ENCODE measurements at regions not wholly inside any gene's neighbourhood (a gene's known extent, or its start where the extent isn't known, plus 50 kb on each side); places are given as distances from the start of the nearest gene placed in this dataset.

DNA sequence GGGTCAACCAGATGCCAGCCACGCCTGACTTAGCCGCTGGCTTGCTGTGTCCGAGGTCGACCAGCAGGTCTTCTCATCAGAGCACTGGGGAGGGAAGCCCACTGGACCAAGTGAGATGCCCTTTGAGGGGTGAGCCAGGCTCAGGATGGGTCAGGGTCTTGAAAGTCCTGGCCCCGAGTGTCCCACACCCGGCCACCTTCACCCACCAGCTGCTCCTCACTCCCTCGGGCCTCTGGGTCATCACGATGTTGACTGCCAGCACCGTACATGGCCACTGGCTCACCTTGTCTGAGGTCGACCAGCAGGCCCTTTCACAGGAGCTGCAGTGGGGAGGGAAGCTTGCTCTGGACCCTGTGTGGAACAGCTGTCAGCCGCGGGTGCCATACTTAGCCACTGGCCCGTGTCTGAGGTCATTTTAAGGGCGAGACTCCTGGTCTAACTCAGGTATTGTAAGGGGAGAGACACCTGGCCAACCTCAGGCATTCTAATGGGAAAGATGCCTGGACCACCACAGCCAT lies 1361.3 kb downstream of the UQCRFS1 start:
- no peaks in the 10 kb centered on the region for H3K36me3 ChIP-seq (ENCODE audit: control insufficient read depth in 4 of 4, insufficient read depth in 4 of 4, low read length in 3 of 4)
- CTCF ChIA-PET = no interaction called here
- H3K4me1 ChIP-seq (ENCODE audit: control extremely low read depth in 1 of 4, control insufficient read depth in 4 of 4, insufficient read depth in 4 of 4, low read length in 3 of 4) = no peaks in the 10 kb centered on the region
- no peak for DNase-seq
- WGBS (ENCODE audit: insufficient coverage) = 96% methylated on average over 14 of the region's 14 CpGs
- no peak overlapping the region for H3K4me3 ChIP-seq (ENCODE audit: control insufficient read depth in 1 of 7, extremely low read depth in 1 of 7, insufficient read depth in 4 of 7, low read depth in 2 of 7, low read length in 6 of 7)
- POLR2A ChIA-PET = no interaction called here
- no peak overlapping the region for H3K27ac ChIP-seq (ENCODE audit: insufficient read depth in 1 of 2, low read depth in 1 of 2, low read length in 2 of 2, poor library complexity in 1 of 2, severe bottlenecking in 2 of 2)
- H3K9me3 ChIP-seq (ENCODE audit: control extremely low read depth in 1 of 5, control insufficient read depth in 4 of 5, insufficient read depth in 2 of 5, low read depth in 1 of 5, low read length in 4 of 5) = peaks cover 3 to 61% (median 19%) of the 10 kb centered on the region in 5 experiments
- no peaks in the 10 kb centered on the region for H3K27me3 ChIP-seq (replicated peaks in 2 of 5; ENCODE audit: control insufficient read depth in 4 of 5, insufficient read depth in 5 of 5, low read length in 4 of 5)

DNA sequence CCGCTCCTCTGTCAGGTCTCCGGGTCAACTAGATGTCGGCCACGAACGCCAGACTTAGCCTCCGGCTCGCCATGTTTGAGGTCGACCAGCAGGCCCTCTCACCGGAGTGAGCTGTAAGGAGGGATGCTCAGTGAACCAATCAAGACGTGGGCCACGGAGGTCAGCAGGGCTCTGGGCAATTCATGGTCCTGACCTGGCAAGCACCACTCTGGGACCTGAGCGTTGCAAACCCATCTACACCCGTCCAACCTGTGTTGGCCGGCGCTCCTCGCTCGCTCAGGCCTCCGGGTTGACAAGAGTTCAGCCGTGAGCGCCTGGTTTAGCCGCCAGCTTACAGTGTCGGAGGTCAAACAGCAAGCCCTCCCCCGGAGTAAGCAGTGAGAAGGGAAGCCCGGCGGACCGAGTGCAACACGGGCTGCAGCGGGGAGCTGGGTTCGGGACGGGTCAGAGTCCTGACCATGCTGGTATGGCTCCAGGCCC lies 1361.9 kb downstream of the UQCRFS1 start:
- Histone ChIP-seq H3K4me3 (ENCODE audit: control insufficient read depth in 1 of 7, extremely low read depth in 1 of 7, insufficient read depth in 4 of 7, low read depth in 2 of 7, low read length in 6 of 7) (no peak overlapping the region), H3K4me1 (ENCODE audit: control extremely low read depth in 1 of 4, control insufficient read depth in 4 of 4, insufficient read depth in 4 of 4, low read length in 3 of 4) (no peaks in the 10 kb centered on the region), H3K36me3 (ENCODE audit: control insufficient read depth in 4 of 4, insufficient read depth in 4 of 4, low read length in 3 of 4) (no peaks in the 10 kb centered on the region), H3K27me3 (replicated peaks in 2 of 5; ENCODE audit: control insufficient read depth in 4 of 5, insufficient read depth in 5 of 5, low read length in 4 of 5) (no peaks in the 10 kb centered on the region), H3K27ac (ENCODE audit: insufficient read depth in 1 of 2, low read depth in 1 of 2, low read length in 2 of 2, poor library complexity in 1 of 2, severe bottlenecking in 2 of 2) (no peak overlapping the region), H3K9me3 (ENCODE audit: control extremely low read depth in 1 of 5, control insufficient read depth in 4 of 5, insufficient read depth in 2 of 5, low read depth in 1 of 5, low read length in 4 of 5) (peaks cover 3 to 67% (median 19%) of the 10 kb centered on the region in 5 experiments)
- DNase-seq = no peak
- 95% methylated on average over 24 of the region's 30 CpGs for WGBS (ENCODE audit: insufficient coverage)
- CTCF ChIA-PET = no interaction called here
- POLR2A ChIA-PET = no interaction called here

DNA sequence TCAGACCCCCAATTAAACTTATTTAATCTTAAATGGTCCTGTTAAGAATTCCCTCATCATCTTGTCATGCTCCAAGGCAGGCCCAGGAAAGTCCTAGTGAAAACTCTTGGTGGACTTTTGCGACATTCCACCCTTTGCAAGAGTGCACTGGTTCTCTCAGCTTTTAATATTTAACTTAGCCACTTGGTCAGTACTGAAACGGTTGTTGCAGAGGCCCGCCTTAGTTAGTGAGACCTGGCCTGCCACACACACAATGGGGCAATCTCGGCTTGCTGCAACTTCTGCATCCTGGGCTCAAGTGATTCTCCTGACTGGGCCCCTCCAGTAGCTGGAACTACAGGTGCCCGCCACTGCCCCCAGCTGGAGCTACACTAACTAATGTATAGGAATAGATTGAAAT lies 1366.0 kb downstream of the UQCRFS1 start:
- no peak for DNase-seq
- H3K27ac ChIP-seq (ENCODE audit: insufficient read depth in 1 of 2, low read depth in 1 of 2, low read length in 2 of 2, poor library complexity in 1 of 2, severe bottlenecking in 2 of 2) = no peak overlapping the region
- no peak overlapping the region for H3K4me3 ChIP-seq (ENCODE audit: control insufficient read depth in 1 of 7, extremely low read depth in 1 of 7, insufficient read depth in 4 of 7, low read depth in 2 of 7, low read length in 6 of 7)
- ChIA-PET POLR2A (interaction anchor here (0.6 kb wide), 1 partner anchor 720 kb away, joined by 3 read pairs; no protein-coding TSS in a partner anchor), CTCF (no interaction called here)
- no peaks in the 10 kb centered on the region for H3K27me3 ChIP-seq (replicated peaks in 2 of 5; ENCODE audit: control insufficient read depth in 4 of 5, insufficient read depth in 5 of 5, low read length in 4 of 5)
- no peaks in the 10 kb centered on the region for H3K4me1 ChIP-seq (ENCODE audit: control extremely low read depth in 1 of 4, control insufficient read depth in 4 of 4, insufficient read depth in 4 of 4, low read length in 3 of 4)
- peaks cover 3 to 68% (median 20%) of the 10 kb centered on the region in 5 experiments for H3K9me3 ChIP-seq (ENCODE audit: control extremely low read depth in 1 of 5, control insufficient read depth in 4 of 5, insufficient read depth in 2 of 5, low read depth in 1 of 5, low read length in 4 of 5)
- WGBS (ENCODE audit: insufficient coverage) = 84% methylated on average over 4 of the region's 5 CpGs
- H3K36me3 ChIP-seq (ENCODE audit: control insufficient read depth in 4 of 4, insufficient read depth in 4 of 4, low read length in 3 of 4) = no peaks in the 10 kb centered on the region

DNA sequence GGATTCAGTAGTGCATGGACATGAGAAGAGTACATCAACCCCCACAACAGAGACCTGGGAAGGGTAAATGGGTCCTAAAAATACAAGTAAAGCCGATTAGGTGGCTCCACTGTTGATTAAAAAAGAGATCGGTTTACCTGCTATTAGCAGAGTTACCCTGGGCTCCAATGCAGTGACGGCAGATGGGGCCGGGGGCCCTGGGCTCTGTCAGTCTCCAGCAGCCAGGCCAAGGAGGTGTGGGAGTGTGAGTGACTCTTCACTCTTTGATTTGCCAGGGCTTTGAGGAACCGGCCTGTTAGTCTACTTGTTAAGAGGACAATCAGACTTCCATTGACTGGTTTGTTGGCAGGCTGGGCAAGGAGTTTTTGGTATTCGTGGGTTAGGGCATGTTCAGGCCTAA lies 1368.7 kb downstream of the UQCRFS1 start:
- CTCF ChIA-PET = no interaction called here
- no peaks in the 10 kb centered on the region for H3K36me3 ChIP-seq (ENCODE audit: control insufficient read depth in 4 of 4, insufficient read depth in 4 of 4, low read length in 3 of 4)
- H3K4me1 ChIP-seq (ENCODE audit: control extremely low read depth in 1 of 4, control insufficient read depth in 4 of 4, insufficient read depth in 4 of 4, low read length in 3 of 4) = no peaks in the 10 kb centered on the region
- H3K27me3 ChIP-seq (replicated peaks in 2 of 5; ENCODE audit: control insufficient read depth in 4 of 5, insufficient read depth in 5 of 5, low read length in 4 of 5) = no peaks in the 10 kb centered on the region
- 85% methylated on average over 6 of the region's 6 CpGs for WGBS (ENCODE audit: insufficient coverage)
- POLR2A ChIA-PET = no interaction called here
- H3K9me3 ChIP-seq (ENCODE audit: control extremely low read depth in 1 of 5, control insufficient read depth in 4 of 5, insufficient read depth in 2 of 5, low read depth in 1 of 5, low read length in 4 of 5) = peaks cover 3 to 51% (median 9%) of the 10 kb centered on the region in 5 experiments
- H3K27ac ChIP-seq (ENCODE audit: insufficient read depth in 1 of 2, low read depth in 1 of 2, low read length in 2 of 2, poor library complexity in 1 of 2, severe bottlenecking in 2 of 2) = no peak overlapping the region
- no peak overlapping the region for H3K4me3 ChIP-seq (ENCODE audit: control insufficient read depth in 1 of 7, extremely low read depth in 1 of 7, insufficient read depth in 4 of 7, low read depth in 2 of 7, low read length in 6 of 7)
- DNase-seq = no peak

DNA sequence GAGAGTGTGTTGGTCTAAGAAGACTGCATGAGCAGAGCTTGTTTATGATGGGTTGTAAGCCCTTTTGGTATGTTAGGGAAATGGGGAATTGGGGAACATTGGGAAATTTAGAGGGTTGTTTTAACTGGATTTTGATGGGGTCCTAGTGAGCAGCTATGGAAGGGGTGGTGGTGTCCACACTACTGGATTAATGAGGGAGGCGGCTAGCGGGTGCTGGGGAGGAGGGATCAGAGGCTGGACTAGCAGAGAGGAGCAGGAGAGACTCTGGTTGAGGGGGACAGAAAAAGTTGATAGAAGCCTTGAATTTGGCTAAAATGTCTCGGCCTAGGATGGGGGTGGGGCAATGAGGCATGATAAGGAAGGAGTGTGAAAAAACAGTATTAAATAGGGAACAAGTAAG lies 1369.1 kb downstream of the UQCRFS1 start:
- ChIA-PET POLR2A (no interaction called here), CTCF (no interaction called here)
- WGBS (ENCODE audit: insufficient coverage) = 100% methylated on average over 3 of the region's 3 CpGs
- Histone ChIP-seq H3K4me1 (ENCODE audit: control extremely low read depth in 1 of 4, control insufficient read depth in 4 of 4, insufficient read depth in 4 of 4, low read length in 3 of 4) (no peaks in the 10 kb centered on the region), H3K9me3 (ENCODE audit: control extremely low read depth in 1 of 5, control insufficient read depth in 4 of 5, insufficient read depth in 2 of 5, low read depth in 1 of 5, low read length in 4 of 5) (peaks cover 3 to 47% (median 9%) of the 10 kb centered on the region in 5 experiments), H3K27me3 (replicated peaks in 2 of 5; ENCODE audit: control insufficient read depth in 4 of 5, insufficient read depth in 5 of 5, low read length in 4 of 5) (no peaks in the 10 kb centered on the region), H3K27ac (ENCODE audit: insufficient read depth in 1 of 2, low read depth in 1 of 2, low read length in 2 of 2, poor library complexity in 1 of 2, severe bottlenecking in 2 of 2) (no peak overlapping the region), H3K36me3 (ENCODE audit: control insufficient read depth in 4 of 4, insufficient read depth in 4 of 4, low read length in 3 of 4) (no peaks in the 10 kb centered on the region), H3K4me3 (ENCODE audit: control insufficient read depth in 1 of 7, extremely low read depth in 1 of 7, insufficient read depth in 4 of 7, low read depth in 2 of 7, low read length in 6 of 7) (no peak overlapping the region)
- DNase-seq = no peak

DNA sequence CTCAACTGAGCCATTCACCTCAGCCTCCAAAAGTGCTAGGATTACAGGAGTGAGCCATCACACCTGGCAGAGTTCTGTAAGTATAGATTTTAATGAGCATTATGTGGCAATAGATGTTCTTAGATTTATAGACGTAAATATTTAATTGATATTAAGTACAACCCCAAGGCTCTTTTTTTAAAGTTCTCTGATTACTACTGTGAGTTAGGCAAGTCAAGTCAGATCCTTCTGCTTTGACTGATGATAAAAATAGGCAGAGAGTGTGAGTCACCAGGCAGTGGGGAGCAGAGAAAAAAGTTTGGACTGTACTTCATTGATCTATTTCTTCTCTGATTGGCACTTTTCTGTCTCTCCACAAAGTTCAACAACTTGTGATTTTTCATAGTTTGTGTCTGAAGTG lies 1379.9 kb downstream of the UQCRFS1 start:
- Histone ChIP-seq H3K27me3 (replicated peaks in 2 of 5; ENCODE audit: control insufficient read depth in 4 of 5, insufficient read depth in 5 of 5, low read length in 4 of 5) (no peaks in the 10 kb centered on the region), H3K4me3 (ENCODE audit: control insufficient read depth in 1 of 7, extremely low read depth in 1 of 7, insufficient read depth in 4 of 7, low read depth in 2 of 7, low read length in 6 of 7) (no peak overlapping the region), H3K27ac (ENCODE audit: insufficient read depth in 1 of 2, low read depth in 1 of 2, low read length in 2 of 2, poor library complexity in 1 of 2, severe bottlenecking in 2 of 2) (no peak overlapping the region), H3K4me1 (ENCODE audit: control extremely low read depth in 1 of 4, control insufficient read depth in 4 of 4, insufficient read depth in 4 of 4, low read length in 3 of 4) (no peaks in the 10 kb centered on the region), H3K36me3 (ENCODE audit: control insufficient read depth in 4 of 4, insufficient read depth in 4 of 4, low read length in 3 of 4) (peaks cover 0 to 2% (median 0%) of the 10 kb centered on the region in 4 experiments), H3K9me3 (ENCODE audit: control extremely low read depth in 1 of 5, control insufficient read depth in 4 of 5, insufficient read depth in 2 of 5, low read depth in 1 of 5, low read length in 4 of 5) (peaks cover 0 to 17% (median 5%) of the 10 kb centered on the region in 5 experiments)
- POLR2A ChIA-PET = no interaction called here
- WGBS (ENCODE audit: insufficient coverage) = no CpG with 5 or more reads among the region's 1 CpG
- no peak for DNase-seq
- CTCF ChIA-PET = no interaction called here

DNA sequence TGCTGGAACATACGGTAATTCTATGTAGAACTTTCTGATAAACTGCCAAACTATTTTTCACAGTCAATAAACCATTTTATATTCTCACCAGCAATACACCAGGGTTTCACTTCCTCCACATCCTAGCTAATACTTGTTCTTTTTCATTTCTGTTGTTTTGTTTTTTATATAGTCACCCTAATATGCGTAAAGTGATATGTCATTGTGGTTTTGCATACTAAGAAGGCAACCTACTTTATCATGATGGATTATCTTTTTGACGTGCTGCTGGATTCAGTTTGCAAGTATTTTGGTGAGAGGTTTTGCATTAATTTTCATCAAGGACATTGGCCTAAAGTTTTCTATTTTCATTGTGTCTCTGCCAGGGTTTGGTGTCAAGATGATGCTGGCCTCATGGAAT lies 1384.1 kb downstream of the UQCRFS1 start:
- Histone ChIP-seq H3K9me3 (ENCODE audit: control extremely low read depth in 1 of 5, control insufficient read depth in 4 of 5, insufficient read depth in 2 of 5, low read depth in 1 of 5, low read length in 4 of 5) (peaks cover 0 to 17% (median 0%) of the 10 kb centered on the region in 5 experiments), H3K4me1 (ENCODE audit: control extremely low read depth in 1 of 4, control insufficient read depth in 4 of 4, insufficient read depth in 4 of 4, low read length in 3 of 4) (no peaks in the 10 kb centered on the region), H3K27ac (ENCODE audit: insufficient read depth in 1 of 2, low read depth in 1 of 2, low read length in 2 of 2, poor library complexity in 1 of 2, severe bottlenecking in 2 of 2) (no peak overlapping the region), H3K27me3 (replicated peaks in 2 of 5; ENCODE audit: control insufficient read depth in 4 of 5, insufficient read depth in 5 of 5, low read length in 4 of 5) (no peaks in the 10 kb centered on the region), H3K4me3 (ENCODE audit: control insufficient read depth in 1 of 7, extremely low read depth in 1 of 7, insufficient read depth in 4 of 7, low read depth in 2 of 7, low read length in 6 of 7) (no peak overlapping the region), H3K36me3 (ENCODE audit: control insufficient read depth in 4 of 4, insufficient read depth in 4 of 4, low read length in 3 of 4) (peaks cover 0 to 5% (median 0%) of the 10 kb centered on the region in 4 experiments)
- ChIA-PET CTCF (no interaction called here), POLR2A (no interaction called here)
- DNase-seq = peak in 2 of 3 donors; percentile 3 to 19
- WGBS (ENCODE audit: insufficient coverage) = 69% methylated on average over 2 of the region's 3 CpGs

Measured in common myeloid progenitor, CD34-positive (primary cell).